Bone marrow (tissue), 2 donors: ENCODE measurements at regions not wholly inside any gene's neighbourhood (a gene's known extent, or its start where the extent isn't known, plus 50 kb on each side); places are given as distances from the start of the nearest gene placed in this dataset.

Experiments
- DNase-seq, 2 donors: peaks; one replicate each; lab custom pipeline; 2025; lab: John Stamatoyannopoulos, UW

- no peak for DNase-seq
Observed at GRCh38 chr11:91866642-91867041, 358.0 kb upstream of the FAT3 start.

GRCh38 chr11:91860661-91861060 is 364.0 kb upstream of the FAT3 start:
- no peak for DNase-seq

- no peak for DNase-seq
Observed at GRCh38 chr11:91859666-91860065, 365.0 kb upstream of the FAT3 start.

GRCh38 chr11:91857179-91857578 is 367.4 kb upstream of the FAT3 start:
- no peak for DNase-seq

- DNase-seq, result no peak
Observed at GRCh38 chr11:91854780-91855179, 369.8 kb upstream of the FAT3 start.

GRCh38 chr11:91854171-91854570 is 370.4 kb upstream of the FAT3 start:
- no peak for DNase-seq

- DNase-seq, result no peak
Observed at GRCh38 chr11:91851908-91852307, 372.7 kb upstream of the FAT3 start.

- DNase-seq, result no peak
Observed at GRCh38 chr11:91850533-91851275, 373.9 kb upstream of the FAT3 start.

- DNase-seq, result no peak
Observed at GRCh38 chr11:91850021-91850420, 374.6 kb upstream of the FAT3 start.

- no peak for DNase-seq
Observed at GRCh38 chr11:91846649-91847048, 378.0 kb upstream of the FAT3 start.

- no peak for DNase-seq
Observed at GRCh38 chr11:91846002-91846401, 378.6 kb upstream of the FAT3 start.

- DNase-seq, result no peak
Observed at GRCh38 chr11:91840640-91841240, 383.9 kb upstream of the FAT3 start.

- DNase-seq, result no peak
Observed at GRCh38 chr11:91837411-91838330, 386.9 kb upstream of the FAT3 start.

GRCh38 chr11:91835051-91835560 is 389.5 kb upstream of the FAT3 start:
- DNase-seq, result no peak

- no peak for DNase-seq
Observed at GRCh38 chr11:91828901-91829300, 395.7 kb upstream of the FAT3 start.

GRCh38 chr11:91825777-91826176 is 398.8 kb upstream of the FAT3 start:
- DNase-seq, result no peak

GRCh38 chr11:91823252-91823830 is 401.3 kb upstream of the FAT3 start:
- DNase-seq, result no peak

- DNase-seq, result no peak
Observed at GRCh38 chr11:91822805-91823204, 401.8 kb upstream of the FAT3 start.

GRCh38 chr11:91820709-91821108 is 403.9 kb upstream of the FAT3 start:
- DNase-seq, result no peak

- DNase-seq, result no peak
Observed at GRCh38 chr11:91819777-91820176, 404.8 kb upstream of the FAT3 start.

- DNase-seq, result no peak
Observed at GRCh38 chr11:91819195-91819594, 405.4 kb upstream of the FAT3 start.

GRCh38 chr11:91817996-91818395 is 406.6 kb upstream of the FAT3 start:
- DNase-seq, result no peak
